ENCODE measurements at regions not wholly inside any gene's neighbourhood (a gene's known extent, or its start where the extent isn't known, plus 50 kb on each side); places are given as distances from the start of the nearest gene placed in this dataset.

DNA sequence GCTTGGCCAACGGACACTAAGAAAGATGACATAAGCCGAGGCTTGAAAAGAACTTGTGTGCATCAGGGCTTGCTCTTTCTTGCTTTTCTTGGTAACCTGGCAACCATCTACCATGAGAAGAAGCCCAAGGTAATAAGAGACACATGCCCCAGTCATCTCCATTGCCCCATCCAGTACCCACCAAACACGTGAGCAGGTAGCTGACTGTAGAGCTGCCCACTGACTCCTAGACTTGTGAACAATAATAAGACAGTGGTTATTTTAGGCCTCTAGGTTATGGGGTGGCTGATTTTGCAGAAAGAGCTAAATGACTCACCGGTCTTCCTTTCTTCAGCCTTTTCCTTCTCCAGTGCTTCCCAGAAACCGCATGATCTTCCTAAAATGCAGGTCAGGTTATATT lies 105.0 kb upstream of the JUN start:
- TF ChIP-seq, protein P1, sequence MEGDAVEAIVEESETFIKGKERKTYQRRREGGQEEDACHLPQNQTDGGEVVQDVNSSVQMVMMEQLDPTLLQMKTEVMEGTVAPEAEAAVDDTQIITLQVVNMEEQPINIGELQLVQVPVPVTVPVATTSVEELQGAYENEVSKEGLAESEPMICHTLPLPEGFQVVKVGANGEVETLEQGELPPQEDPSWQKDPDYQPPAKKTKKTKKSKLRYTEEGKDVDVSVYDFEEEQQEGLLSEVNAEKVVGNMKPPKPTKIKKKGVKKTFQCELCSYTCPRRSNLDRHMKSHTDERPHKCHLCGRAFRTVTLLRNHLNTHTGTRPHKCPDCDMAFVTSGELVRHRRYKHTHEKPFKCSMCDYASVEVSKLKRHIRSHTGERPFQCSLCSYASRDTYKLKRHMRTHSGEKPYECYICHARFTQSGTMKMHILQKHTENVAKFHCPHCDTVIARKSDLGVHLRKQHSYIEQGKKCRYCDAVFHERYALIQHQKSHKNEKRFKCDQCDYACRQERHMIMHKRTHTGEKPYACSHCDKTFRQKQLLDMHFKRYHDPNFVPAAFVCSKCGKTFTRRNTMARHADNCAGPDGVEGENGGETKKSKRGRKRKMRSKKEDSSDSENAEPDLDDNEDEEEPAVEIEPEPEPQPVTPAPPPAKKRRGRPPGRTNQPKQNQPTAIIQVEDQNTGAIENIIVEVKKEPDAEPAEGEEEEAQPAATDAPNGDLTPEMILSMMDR (conservative IDR thresholded peaks at IDR 0.05; ENCODE audit: low read length): no peak
- TF ChIP-seq EZH2phosphoT487 (IDR thresholded peaks at IDR 0.05; ENCODE audit: borderline replicate concordance): no peak

Measured in Loucy (cell line).